CD4-positive, alpha-beta T cell treated with Interleukin-4 for 1 hour (primary cell): ENCODE measurements at regions not wholly inside any gene's neighbourhood (a gene's known extent, or its start where the extent isn't known, plus 50 kb on each side); places are given as distances from the start of the nearest gene placed in this dataset.
"Not testable (repeated sequence)": the region's sequence is repeated elsewhere in the genome, so short reads cannot be mapped to it uniquely, and the experiment has no call there.

Experiments
- DNase-seq, 2 donors: peaks; one replicate each; pipeline ENCODE4 v3.0.0-alpha.2; 2020 to 2022

GRCh38 chr7:8809320-8809719, 375.9 kb downstream of the NXPH1 start:
- DNase-seq: no peak

- DNase-seq: no peak
Measured at GRCh38 chr7:8817448-8818036, 384.1 kb downstream of the NXPH1 start.

DNA sequence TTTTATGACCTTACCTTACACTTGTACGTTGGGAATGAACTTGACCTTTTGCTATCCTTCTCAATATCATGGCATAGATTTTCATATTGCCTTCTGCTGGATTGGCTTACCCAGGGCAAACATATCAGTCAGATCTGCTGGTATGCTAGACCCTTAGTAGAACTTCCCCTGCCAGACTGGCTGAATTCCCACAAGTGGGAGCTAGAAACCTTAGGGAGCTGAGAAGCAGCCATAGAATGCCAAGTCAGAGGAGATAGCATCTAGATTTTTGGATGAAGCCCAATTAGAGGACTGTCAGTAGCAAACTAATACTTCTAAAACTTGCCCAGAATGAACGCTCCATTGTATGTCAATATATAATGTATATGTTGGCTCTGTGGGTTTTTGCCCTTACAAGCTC, 385.0 kb downstream of the NXPH1 start:
- no peak for DNase-seq

DNA sequence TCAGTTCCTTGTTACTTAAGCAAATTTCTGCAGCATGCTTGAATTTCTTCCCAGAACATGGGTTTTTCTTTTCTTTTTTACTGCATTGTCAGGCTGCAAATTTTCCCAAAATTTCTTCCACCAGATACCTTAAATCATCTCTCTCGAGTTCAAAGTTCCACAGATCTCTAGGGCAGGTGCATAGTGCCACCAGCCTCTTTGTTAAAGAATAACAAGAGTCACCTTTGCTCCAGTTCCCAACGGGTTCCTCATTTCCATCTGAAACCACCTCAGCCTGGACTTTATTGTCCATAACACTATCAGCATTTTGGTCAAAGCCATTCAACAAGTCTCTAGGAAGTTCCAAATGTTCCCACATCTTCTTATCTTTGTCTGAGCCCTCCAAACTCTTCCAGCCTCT, 389.2 kb downstream of the NXPH1 start:
- no peak for DNase-seq

DNA sequence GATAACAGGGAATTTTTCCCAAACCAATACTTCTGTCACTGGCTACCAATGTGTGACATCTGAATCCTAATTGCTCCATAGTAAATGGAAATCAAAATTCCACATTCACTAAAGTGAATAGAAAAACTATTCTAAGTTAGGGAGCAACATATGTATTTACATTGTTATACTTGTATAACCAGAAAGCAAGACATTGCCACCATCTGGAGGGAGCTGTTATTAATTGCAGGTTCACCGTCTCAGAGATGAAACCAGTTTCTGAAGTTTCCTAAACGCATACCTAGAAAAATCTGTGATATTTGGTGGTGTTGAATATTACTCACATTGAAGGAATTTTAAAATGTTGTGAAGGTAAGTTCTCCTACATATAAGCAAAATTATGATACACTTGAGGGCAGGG, 390.1 kb downstream of the NXPH1 start:
- no peak for DNase-seq

GRCh38 chr7:8827329-8827728, 393.9 kb downstream of the NXPH1 start:
- no peak for DNase-seq

DNA sequence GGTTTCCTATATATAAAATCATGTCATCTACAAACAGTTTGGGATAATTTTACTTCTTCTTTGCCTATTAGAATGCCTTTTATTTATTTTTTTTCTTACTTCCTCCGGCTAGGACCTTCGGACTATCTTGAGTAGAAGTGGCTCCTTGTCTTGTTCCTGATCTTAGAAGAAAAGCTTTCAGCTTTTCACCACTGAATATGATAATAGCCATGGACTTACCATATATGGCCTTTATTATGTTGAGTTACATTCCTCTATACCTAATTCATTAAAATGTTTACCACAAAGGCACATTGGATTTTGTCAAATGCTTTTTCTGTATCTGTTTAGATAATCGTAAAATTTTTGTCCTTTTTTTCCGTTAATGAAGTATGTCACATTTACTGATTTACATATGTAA, 395.7 kb downstream of the NXPH1 start:
- no peak for DNase-seq

DNA sequence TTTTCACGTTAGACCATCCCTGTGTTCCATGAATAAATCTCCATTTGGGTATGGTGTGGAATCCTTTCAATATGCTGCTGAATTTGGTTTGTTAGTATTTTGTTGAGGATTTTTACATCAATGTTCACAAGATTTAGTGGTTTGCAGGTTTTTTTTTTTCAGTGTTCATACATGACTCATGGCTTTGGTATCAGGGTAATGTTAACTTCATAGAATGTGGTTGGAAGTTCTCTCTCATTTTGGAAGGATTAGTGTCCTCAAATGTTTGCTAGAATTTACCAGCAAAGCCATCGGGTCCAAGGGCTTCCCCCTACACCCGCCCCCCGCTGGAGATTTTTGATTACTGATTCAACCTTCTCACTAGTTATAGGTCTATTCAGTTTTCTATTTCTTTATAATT, 398.0 kb downstream of the NXPH1 start:
- no peak for DNase-seq

DNA sequence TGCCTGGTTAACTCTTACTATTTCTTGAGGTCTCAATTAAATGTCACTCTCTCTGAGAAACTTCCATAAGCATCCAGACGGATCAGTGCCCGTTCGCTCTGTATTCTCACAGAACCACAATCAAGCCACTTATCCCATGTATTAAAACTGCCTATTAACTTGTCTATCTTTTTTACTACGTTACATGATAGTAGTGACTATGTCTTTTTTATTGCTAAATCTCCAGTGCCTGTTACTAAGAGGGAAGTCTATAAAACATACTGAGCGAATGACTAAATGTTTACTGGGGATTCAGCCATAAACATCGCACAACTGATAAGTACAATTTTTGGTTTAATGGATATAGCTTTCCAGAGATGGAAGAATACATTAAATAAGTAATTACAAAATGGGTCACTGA, 399.9 kb downstream of the NXPH1 start:
- no peak for DNase-seq

DNA sequence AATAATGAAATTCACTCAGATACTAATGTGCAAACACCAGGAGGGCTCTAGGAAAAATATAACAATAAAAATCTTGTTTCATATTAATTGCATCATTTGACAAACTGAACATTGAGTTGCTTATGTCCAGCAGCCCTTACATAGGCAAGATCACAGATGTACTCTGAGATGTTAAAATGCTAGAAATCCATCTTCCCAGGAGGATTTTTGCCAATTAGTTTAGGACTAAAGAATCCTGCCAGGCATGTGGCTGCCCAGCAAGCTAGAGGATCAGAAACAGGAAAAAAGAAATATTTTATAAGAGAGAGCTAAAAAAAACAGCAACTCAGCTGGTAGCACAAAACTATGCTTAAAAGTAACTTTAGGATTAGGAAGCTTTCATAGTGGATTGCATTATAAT, 407.8 kb downstream of the NXPH1 start:
- no peak for DNase-seq

DNA sequence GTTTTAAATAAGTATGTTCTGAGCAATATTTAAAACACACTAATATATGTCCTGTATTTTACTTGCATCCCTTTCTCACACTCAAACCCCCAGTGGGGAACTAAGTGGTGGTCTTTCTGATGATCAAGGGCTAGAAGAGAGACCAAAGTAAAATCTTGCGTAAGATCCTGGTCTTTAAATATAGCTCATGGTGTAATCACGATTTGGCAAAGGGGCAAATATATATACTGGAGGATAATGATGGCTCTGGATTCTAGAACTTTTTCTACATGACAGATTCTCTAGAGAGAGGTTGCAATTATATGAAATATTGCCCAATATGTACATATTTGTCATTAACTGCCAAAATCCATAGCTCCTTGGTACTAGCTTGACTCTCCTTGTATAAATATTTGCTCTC, 438.3 kb downstream of the NXPH1 start:
- no peak for DNase-seq

GRCh38 chr7:8881916-8882315, 448.5 kb downstream of the NXPH1 start:
- no peak for DNase-seq

DNA sequence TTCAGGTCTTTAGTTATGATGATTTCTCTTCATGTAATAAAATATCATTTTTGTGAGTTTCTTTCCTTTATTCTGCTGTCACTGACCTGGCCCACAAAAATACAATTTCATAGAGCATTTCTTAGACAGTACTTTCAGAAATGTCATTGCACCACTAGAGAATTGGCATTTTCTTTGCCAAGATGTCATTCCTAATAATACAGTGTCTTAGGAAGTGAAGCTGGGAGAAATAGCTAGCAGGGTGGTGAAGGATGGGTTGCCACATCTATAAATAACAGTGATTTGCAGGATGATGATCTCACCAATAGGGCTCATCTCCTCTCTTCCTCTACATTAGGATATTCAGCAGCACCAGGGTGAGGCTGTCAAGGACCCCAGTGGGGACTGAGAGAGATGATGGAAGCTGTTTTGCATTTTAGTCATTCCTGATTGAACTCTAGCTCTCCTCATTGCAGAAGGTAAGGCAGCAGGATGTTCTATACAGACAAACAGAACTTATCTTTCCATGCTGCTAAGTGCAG, 452.1 kb downstream of the NXPH1 start:
- DNase-seq: no peak

GRCh38 chr7:8890346-8890745, 456.9 kb downstream of the NXPH1 start:
- DNase-seq: not testable (repeated sequence)

DNA sequence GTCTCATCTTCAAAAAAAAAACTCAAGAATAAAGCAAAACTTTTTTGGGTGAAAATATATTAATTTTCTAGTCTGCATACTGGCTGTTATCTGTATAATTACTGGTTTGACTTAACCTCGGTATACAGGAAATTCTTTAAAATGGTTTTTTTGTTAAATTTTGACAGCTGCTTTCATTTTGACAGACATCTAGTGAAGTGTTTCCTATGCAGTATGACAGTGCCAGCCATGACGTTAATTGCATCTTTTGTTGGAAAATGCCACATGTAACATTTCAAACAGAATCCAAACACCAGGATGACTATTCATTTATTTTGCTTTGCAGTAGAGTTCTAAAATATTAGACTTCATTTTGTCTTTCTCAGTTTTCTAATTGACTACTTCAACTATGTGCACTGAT, 460.4 kb downstream of the NXPH1 start:
- DNase-seq: no peak

DNA sequence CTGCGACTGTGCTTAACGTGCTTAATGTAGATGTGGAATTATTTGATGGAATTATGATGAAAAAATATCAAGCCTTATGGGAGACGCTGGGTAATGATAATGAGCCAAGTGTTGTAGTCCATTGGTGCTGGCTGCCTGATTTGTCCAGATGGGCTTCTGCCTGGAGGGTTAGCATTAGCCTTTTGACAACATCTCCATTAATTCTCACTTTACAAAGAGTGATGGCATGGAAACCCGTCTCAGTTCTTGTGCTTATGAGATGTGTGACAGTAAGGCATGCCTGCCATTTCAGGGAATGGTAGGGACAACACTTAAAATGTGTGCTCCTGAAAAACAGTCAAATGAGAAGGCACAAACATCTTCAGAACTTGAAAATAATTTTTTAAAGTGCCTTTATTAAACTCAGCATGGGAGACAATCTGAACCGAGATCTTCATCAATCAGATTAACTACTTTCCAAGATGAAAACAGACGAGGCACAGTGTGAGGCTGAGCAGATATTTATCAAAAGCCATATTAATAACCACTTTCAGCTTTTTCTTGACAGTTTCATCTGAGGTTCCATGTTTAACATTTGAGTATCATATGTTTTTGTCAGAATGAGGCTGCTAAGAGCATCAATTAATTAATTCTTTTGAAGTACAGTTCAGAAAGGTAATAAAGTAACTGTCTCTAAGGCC, 473.1 kb downstream of the NXPH1 start:
- DNase-seq: no peak

GRCh38 chr7:8908889-8909288, 475.5 kb downstream of the NXPH1 start:
- no peak for DNase-seq

DNA sequence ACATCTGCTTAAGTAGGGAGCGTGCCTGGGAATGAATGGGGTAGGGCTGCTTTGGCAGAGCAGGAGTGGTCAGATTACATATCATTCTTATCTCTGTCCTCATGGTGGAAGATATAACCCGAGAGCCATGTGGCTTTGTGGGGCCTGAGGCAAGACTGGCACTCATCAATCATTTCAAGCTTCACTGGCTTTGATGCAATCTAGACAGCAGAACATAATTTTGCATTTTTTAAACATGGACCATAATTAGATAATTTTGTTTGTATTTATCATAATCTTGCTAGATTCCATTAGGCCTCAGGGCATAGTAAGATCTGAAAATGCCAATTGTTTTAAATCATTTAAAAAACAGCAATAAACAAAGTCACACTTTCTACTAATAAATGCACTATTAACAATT, 480.3 kb downstream of the NXPH1 start:
- no peak for DNase-seq

- no peak for DNase-seq
Measured at GRCh38 chr7:8921807-8922206, 488.4 kb downstream of the NXPH1 start.

- no peak for DNase-seq
Measured at GRCh38 chr7:8922726-8923125, 489.3 kb downstream of the NXPH1 start.

DNA sequence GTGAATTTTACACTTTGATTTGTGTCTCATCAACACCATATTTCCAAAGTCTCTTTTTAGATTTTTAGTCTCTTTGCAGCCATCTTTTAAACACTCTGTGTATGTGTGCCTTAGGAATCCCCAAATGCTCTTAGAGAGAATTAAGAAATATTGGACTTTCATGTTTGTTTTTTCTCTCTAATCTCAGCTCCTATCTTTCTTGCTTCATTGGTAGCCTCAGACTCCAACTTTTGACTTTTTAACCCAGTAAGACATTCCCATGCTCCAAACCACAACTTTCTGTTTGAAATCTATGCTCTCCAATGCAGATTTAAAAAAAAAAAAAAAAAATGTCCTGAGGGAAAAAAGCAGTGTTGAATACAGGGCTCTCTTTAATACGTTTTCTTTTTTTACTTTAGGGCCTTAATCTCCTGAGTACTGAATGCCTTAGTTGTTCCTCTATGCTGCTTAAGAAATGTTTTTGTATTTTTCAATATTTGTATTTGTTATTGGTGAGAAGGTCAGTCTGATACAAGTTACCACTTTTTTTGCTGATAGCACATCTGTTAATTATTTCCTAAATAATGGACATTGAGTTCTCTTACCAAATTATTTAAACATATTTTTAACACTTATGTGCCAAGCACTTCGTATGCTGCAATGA, 489.9 kb downstream of the NXPH1 start:
- no peak for DNase-seq

- DNase-seq: no peak
Measured at GRCh38 chr7:8931906-8932646, 498.7 kb downstream of the NXPH1 start.

- DNase-seq: no peak
Measured at GRCh38 chr7:8932751-8933150, 499.3 kb downstream of the NXPH1 start.

DNA sequence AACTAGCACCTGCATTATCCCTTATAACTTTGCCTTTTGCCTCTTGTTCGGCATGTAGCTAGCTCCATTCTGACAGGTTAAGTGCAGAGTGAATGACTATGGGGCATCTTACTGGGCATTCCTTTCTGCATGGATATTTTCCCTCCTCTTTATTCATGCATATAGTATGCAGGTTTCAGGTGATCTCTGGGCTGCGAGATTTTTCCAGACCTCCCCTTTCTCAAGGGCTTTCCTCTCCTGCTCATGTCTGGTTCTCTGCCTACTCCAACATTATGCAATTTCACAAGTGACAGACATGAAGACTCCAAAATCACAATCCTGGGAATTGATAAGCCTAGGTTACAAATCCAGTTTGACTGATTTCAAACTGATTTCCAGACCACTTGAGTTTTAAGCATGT, 503.8 kb downstream of the NXPH1 start:
- no peak for DNase-seq
